ENCODE measurements at regions not wholly inside any gene's neighbourhood (a gene's known extent, or its start where the extent isn't known, plus 50 kb on each side); places are given as distances from the start of the nearest gene placed in this dataset.

DNA sequence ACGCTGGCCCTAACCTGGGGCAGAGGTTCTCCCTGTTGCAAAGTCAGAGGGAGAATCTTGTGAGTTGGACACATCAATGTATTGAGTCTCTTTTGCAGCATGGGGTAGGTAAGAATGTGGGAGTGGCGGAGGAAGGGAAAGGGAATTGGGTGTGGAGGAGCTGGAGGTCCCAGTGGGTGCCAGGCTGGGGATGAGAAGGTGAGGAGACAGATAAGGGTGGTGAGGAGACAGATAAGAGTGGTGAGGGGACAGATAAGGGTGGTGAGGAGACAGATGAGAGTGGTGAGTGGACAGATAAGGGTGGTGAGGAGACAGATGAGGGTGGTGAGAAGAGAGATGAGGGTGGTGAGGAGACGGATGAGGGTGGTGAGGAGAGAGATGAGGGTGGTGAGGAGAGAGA lies 72.9 kb upstream of the SFSWAP start:
- ChIA-PET CTCF (ENCODE audit: partially characterized antibody) (no interaction called here), POLR2A (ENCODE audit: partially characterized antibody) (no interaction called here)
- no peak for DNase-seq
- H3K27me3 ChIP-seq (ENCODE audit: insufficient read depth, low read length) = no peaks in the 10 kb centered on the region
- Mint-ChIP-seq H3K27me3 (peaks cover 12% of the 10 kb centered on the region in 2 donors), H3K4me3 (no peak overlapping the region), H3K36me3 (no peaks in the 10 kb centered on the region), H3K27ac (no peak overlapping the region), H3K9me3 (peaks cover 0 to 3% (median 0%) of the 10 kb centered on the region in 8 donors), H3K4me1 (peaks cover 0 to 3% (median 1%) of the 10 kb centered on the region in 4 donors)
- H3K4me3 ChIP-seq (ENCODE audit: low read length in 2 of 2) = no peak overlapping the region
- intact Hi-C loops (cut with micrococcal nuclease) = no loop called here
- H3K4me1 ChIP-seq (ENCODE audit: insufficient read depth, low read length) = no peaks in the 10 kb centered on the region
- no peaks in the 10 kb centered on the region for H3K36me3 ChIP-seq (ENCODE audit: insufficient read depth, low read length)
- no peak overlapping the region for H3K27ac ChIP-seq (ENCODE audit: low read depth, low read length)
- no peaks in the 10 kb centered on the region for H3K9me3 ChIP-seq (ENCODE audit: control insufficient read depth in 1 of 2, low read length in 2 of 2)

DNA sequence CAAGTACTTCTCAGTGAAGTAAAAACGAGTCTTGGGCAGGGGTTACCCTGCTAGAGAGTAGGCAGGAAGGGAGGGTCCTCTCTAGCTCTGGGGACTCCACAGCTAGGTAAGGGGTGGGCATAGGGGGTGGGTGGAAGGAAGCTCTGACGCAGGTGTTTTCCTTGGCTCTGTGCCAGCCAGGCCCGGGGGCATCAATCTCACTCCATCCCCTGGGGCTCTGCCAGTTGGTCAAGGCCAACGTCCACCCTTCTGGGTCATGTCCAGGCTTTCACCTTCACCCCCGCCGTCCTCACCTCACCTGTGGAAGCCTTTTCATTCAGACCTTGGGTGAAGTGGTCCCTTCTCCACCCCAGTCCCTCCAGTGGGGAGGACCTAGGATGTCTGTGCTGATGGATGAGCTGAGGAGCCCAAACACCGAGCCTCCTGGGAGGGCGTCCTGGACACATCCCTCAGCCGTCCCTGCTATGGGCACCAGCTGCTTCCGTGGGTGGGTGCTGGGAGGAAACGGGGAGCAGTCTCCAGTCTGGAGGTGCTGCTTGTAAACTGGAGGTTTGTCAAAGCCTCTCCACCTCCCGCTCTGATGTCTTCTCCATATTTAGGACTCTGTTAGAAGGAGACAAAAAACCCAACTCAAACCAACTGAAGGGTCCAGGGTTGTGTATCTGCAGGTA lies 71.5 kb upstream of the SFSWAP start:
- Mint-ChIP-seq H3K27me3 (peaks cover 12 to 16% of the 10 kb centered on the region in 2 donors), H3K4me3 (no peak overlapping the region), H3K9me3 (peaks cover 0 to 3% (median 0%) of the 10 kb centered on the region in 8 donors), H3K4me1 (peaks cover 0 to 5% (median 1%) of the 10 kb centered on the region in 4 donors), H3K36me3 (no peaks in the 10 kb centered on the region), H3K27ac (no peak overlapping the region)
- Histone ChIP-seq H3K27me3 (ENCODE audit: insufficient read depth, low read length) (no peaks in the 10 kb centered on the region), H3K4me1 (ENCODE audit: insufficient read depth, low read length) (no peaks in the 10 kb centered on the region), H3K27ac (ENCODE audit: low read depth, low read length) (no peak overlapping the region), H3K36me3 (ENCODE audit: insufficient read depth, low read length) (no peaks in the 10 kb centered on the region), H3K9me3 (ENCODE audit: control insufficient read depth in 1 of 2, low read length in 2 of 2) (no peaks in the 10 kb centered on the region), H3K4me3 (ENCODE audit: low read length in 2 of 2) (no peak overlapping the region)
- no peak for DNase-seq
- CTCF ChIA-PET (ENCODE audit: partially characterized antibody) = no interaction called here
- intact Hi-C loops (cut with micrococcal nuclease) = no loop called here
- POLR2A ChIA-PET (ENCODE audit: partially characterized antibody) = no interaction called here

DNA sequence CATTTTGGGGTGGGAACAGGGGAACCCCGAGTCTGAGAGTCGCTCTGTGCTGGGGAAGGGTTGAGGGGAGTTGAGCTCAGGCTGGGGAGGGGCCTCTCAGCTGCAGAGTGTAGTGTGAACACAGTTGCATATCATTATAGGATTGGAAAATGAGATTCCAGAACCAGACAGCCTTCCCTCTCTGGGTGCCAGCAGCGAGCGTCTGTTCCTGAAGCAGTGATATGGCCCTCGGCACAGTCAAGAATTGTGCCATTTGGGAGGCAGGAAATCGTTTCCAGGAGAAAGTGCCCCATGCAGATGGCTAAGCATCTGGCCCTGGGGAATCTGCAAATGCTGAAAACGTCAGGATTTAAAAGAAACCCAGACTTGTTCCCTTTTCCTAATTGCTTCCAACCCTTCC lies 70.4 kb upstream of the SFSWAP start:
- no peaks in the 10 kb centered on the region for H3K27me3 ChIP-seq (ENCODE audit: insufficient read depth, low read length)
- H3K27ac Mint-ChIP-seq = no peak overlapping the region
- no peak overlapping the region for H3K27ac ChIP-seq (ENCODE audit: low read depth, low read length)
- peaks cover 0 to 3% (median 0%) of the 10 kb centered on the region in 8 donors for H3K9me3 Mint-ChIP-seq
- H3K4me1 Mint-ChIP-seq = peaks cover 0 to 2% (median 0%) of the 10 kb centered on the region in 4 donors
- no peaks in the 10 kb centered on the region for H3K9me3 ChIP-seq (ENCODE audit: control insufficient read depth in 1 of 2, low read length in 2 of 2)
- intact Hi-C loops (cut with micrococcal nuclease) = loop anchor here (5.0 kb wide), 1 partner anchor 328 kb away; no protein-coding TSS in a partner anchor
- peaks cover 2 to 7% of the 10 kb centered on the region in 2 donors for H3K27me3 Mint-ChIP-seq
- no peaks in the 10 kb centered on the region for H3K36me3 Mint-ChIP-seq
- H3K36me3 ChIP-seq (ENCODE audit: insufficient read depth, low read length) = no peaks in the 10 kb centered on the region
- POLR2A ChIA-PET (ENCODE audit: partially characterized antibody) = no interaction called here
- H3K4me3 Mint-ChIP-seq = no peak overlapping the region
- H3K4me1 ChIP-seq (ENCODE audit: insufficient read depth, low read length) = no peaks in the 10 kb centered on the region
- no peak for DNase-seq
- no peak overlapping the region for H3K4me3 ChIP-seq (ENCODE audit: low read length in 2 of 2)
- CTCF ChIA-PET (ENCODE audit: partially characterized antibody) = no interaction called here

DNA sequence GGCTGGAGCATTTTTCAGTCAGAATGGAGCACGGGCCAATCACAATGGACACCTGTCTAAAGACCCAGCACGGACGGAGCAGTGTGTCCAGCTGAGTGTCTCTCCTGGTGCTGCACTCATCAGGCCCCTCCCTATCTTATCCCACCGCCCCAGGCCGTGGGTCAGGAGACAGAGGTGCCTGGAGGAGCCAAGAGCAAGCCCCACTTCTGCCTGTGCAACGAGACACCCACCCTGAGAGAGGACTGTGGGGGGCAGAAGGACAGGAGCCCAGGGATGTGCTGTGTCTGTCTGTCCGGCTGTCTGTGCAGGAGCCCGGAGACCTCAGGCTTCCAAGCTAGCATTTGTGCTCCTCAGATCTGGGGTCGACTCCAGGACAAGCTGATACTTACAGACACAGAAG lies 69.6 kb upstream of the SFSWAP start:
- Mint-ChIP-seq H3K4me3 (no peak overlapping the region), H3K27me3 (peaks cover 0 to 5% of the 10 kb centered on the region in 2 donors), H3K9me3 (peaks cover 0 to 3% (median 0%) of the 10 kb centered on the region in 8 donors), H3K4me1 (peaks cover 0 to 4% (median 1%) of the 10 kb centered on the region in 4 donors), H3K27ac (no peak overlapping the region), H3K36me3 (no peaks in the 10 kb centered on the region)
- Histone ChIP-seq H3K27ac (ENCODE audit: low read depth, low read length) (no peak overlapping the region), H3K36me3 (ENCODE audit: insufficient read depth, low read length) (no peaks in the 10 kb centered on the region), H3K4me3 (ENCODE audit: low read length in 2 of 2) (no peak overlapping the region), H3K9me3 (ENCODE audit: control insufficient read depth in 1 of 2, low read length in 2 of 2) (no peaks in the 10 kb centered on the region), H3K27me3 (ENCODE audit: insufficient read depth, low read length) (no peaks in the 10 kb centered on the region), H3K4me1 (ENCODE audit: insufficient read depth, low read length) (no peaks in the 10 kb centered on the region)
- CTCF ChIA-PET (ENCODE audit: partially characterized antibody) = no interaction called here
- intact Hi-C loops (cut with micrococcal nuclease) = loop anchor here (5.0 kb wide), 1 partner anchor 329 kb away; no protein-coding TSS in a partner anchor
- POLR2A ChIA-PET (ENCODE audit: partially characterized antibody) = no interaction called here
- DNase-seq = no peak

DNA sequence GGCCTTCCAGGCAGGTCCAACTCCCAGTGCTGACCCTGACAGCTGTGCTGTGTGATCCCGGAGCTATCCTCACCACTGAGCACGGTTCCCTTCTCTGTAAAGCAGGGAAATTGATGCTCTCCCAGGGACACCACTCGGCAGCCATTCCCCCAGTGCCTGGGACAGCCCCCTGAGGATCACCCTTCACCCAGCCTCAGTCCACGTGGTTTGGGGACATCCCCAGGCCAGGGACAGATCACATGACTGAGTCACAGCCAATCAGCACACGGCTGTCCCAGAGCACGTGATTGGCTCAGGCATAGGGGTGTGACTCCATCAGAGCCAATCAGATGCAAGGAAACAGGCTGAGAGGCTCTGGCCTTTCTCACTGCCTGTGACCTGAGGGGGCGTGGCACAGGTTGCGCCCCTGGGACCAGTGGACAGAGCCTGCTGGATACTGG lies 68.8 kb upstream of the SFSWAP start:
- Mint-ChIP-seq H3K4me3 (no peak overlapping the region), H3K9me3 (peaks cover 0 to 3% (median 0%) of the 10 kb centered on the region in 8 donors), H3K27me3 (peaks cover 0 to 5% of the 10 kb centered on the region in 2 donors), H3K36me3 (no peaks in the 10 kb centered on the region), H3K4me1 (peaks cover 0 to 4% (median 1%) of the 10 kb centered on the region in 4 donors), H3K27ac (no peak overlapping the region)
- no peaks in the 10 kb centered on the region for H3K27me3 ChIP-seq (ENCODE audit: insufficient read depth, low read length)
- intact Hi-C loops (cut with micrococcal nuclease) = loop anchor here (5.0 kb wide), 1 partner anchor 330 kb away; no protein-coding TSS in a partner anchor
- no peak overlapping the region for H3K4me3 ChIP-seq (ENCODE audit: low read length in 2 of 2)
- no peak overlapping the region for H3K27ac ChIP-seq (ENCODE audit: low read depth, low read length)
- no peak for DNase-seq
- CTCF ChIA-PET (ENCODE audit: partially characterized antibody) = no interaction called here
- no peaks in the 10 kb centered on the region for H3K36me3 ChIP-seq (ENCODE audit: insufficient read depth, low read length)
- H3K4me1 ChIP-seq (ENCODE audit: insufficient read depth, low read length) = no peaks in the 10 kb centered on the region
- POLR2A ChIA-PET (ENCODE audit: partially characterized antibody) = no interaction called here
- H3K9me3 ChIP-seq (ENCODE audit: control insufficient read depth in 1 of 2, low read length in 2 of 2) = no peaks in the 10 kb centered on the region

DNA sequence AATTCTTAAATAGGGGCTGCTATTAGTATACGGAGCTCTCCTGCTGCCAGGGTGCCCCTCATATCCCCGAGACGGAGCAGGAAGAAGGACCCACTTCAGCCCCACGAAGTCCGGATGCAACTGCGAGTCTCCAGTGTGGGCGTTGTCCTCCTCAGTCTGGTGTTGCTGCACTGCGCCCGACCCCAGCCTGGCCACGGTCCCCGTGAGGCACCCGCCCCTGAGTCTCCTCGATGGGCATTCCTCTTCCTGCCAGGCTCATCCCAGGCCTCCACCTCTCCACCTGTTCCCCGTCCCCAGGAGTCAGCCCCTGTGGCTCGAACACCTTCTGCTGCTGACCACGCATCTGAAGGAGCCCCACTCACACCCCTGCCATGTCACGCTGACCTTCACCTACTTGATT lies 68.1 kb upstream of the SFSWAP start:
- CTCF ChIA-PET (ENCODE audit: partially characterized antibody) = no interaction called here

DNA sequence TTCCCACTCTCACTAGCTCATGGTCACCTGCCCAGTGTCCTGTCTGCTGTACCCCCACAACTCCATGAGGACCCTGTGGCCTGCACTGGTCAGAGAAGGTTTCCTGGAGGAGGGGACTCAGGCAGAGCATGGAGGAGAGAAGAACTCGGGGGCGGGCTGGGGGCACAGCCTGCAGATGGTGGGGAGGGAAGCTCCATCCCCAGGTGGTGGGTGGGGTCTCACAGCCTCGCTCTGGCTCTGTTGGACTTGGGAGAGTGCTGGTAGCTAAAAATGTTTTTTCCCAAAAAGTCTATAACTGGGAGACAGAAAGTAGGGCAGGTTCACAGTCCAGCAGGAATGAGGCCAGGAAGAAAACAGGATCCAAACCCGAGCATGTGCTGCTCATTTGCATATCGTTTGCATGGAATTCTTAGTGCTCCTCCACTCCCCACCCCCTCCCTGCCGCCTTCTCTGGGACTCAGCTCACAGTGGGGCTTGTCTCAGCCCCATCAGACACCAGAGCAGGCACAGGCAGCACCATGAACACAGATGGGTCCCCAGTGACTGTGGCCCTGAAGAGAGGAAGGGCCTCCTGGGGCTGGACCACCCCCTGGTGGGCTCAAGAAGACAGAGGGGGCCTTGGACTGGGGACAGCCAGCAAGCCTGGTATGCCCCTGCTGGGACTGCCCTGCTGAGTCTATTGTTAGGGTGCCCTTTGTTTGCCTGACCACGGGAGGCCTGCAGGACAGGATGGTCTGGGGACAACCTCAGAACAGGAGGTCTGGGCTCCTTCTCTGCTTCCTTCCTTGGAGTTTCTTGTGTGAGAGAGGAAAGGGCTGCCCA lies 67.0 kb upstream of the SFSWAP start:
- Histone ChIP-seq H3K9me3 (ENCODE audit: control insufficient read depth in 1 of 2, low read length in 2 of 2) (no peaks in the 10 kb centered on the region), H3K4me1 (ENCODE audit: insufficient read depth, low read length) (no peaks in the 10 kb centered on the region), H3K27me3 (ENCODE audit: insufficient read depth, low read length) (no peaks in the 10 kb centered on the region), H3K27ac (ENCODE audit: low read depth, low read length) (no peak overlapping the region), H3K36me3 (ENCODE audit: insufficient read depth, low read length) (no peaks in the 10 kb centered on the region), H3K4me3 (ENCODE audit: low read length in 2 of 2) (no peak overlapping the region)
- POLR2A ChIA-PET (ENCODE audit: partially characterized antibody) = no interaction called here
- DNase-seq = no peak
- Mint-ChIP-seq H3K36me3 (no peaks in the 10 kb centered on the region), H3K27me3 (peaks cover 4 to 9% of the 10 kb centered on the region in 2 donors), H3K9me3 (peaks cover 0 to 3% (median 0%) of the 10 kb centered on the region in 8 donors), H3K27ac (no peak overlapping the region), H3K4me3 (no peak overlapping the region), H3K4me1 (peaks cover 0 to 4% (median 2%) of the 10 kb centered on the region in 4 donors)
- intact Hi-C loops (cut with micrococcal nuclease) = loop anchor here (5.0 kb wide), 1 partner anchor 332 kb away; no protein-coding TSS in a partner anchor
- CTCF ChIA-PET (ENCODE audit: partially characterized antibody) = no interaction called here

More for the DNA sequence above, 68.1 kb upstream of the SFSWAP start:
- peaks cover 0 to 3% (median 0%) of the 10 kb centered on the region in 8 donors for H3K9me3 Mint-ChIP-seq
- no peaks in the 10 kb centered on the region for H3K36me3 ChIP-seq (ENCODE audit: insufficient read depth, low read length)
- H3K4me1 ChIP-seq (ENCODE audit: insufficient read depth, low read length) = no peaks in the 10 kb centered on the region
- no peaks in the 10 kb centered on the region for H3K27me3 ChIP-seq (ENCODE audit: insufficient read depth, low read length)
- H3K4me3 ChIP-seq (ENCODE audit: low read length in 2 of 2) = no peak overlapping the region
- no peak overlapping the region for H3K27ac ChIP-seq (ENCODE audit: low read depth, low read length)
- H3K9me3 ChIP-seq (ENCODE audit: control insufficient read depth in 1 of 2, low read length in 2 of 2) = no peaks in the 10 kb centered on the region
- peaks cover 0 to 4% (median 2%) of the 10 kb centered on the region in 4 donors for H3K4me1 Mint-ChIP-seq
- POLR2A ChIA-PET (ENCODE audit: partially characterized antibody) = no interaction called here
- H3K4me3 Mint-ChIP-seq = no peak overlapping the region
- H3K27ac Mint-ChIP-seq = no peak overlapping the region
- H3K27me3 Mint-ChIP-seq = peaks cover 4 to 9% of the 10 kb centered on the region in 2 donors
- no peaks in the 10 kb centered on the region for H3K36me3 Mint-ChIP-seq
- DNase-seq = no peak
- intact Hi-C loops (cut with micrococcal nuclease) = loop anchor here (5.0 kb wide), 1 partner anchor 330 kb away; no protein-coding TSS in a partner anchor

All from CD4-positive, alpha-beta memory T cell (primary cell).